Heart left ventricle (tissue), 16 donors: ENCODE measurements at regions not wholly inside any gene's neighbourhood (a gene's known extent, or its start where the extent isn't known, plus 50 kb on each side); places are given as distances from the start of the nearest gene placed in this dataset.

Experiments used
- ATAC-seq, 4 donors: fragments of 200-7000 bp; cut with Tn5 transposase; one replicate each; pipeline ENCODE4 v1.9.1; 2020 to 2022; ENCODE audit warnings: moderate library complexity in 4 of 4, mild to moderate bottlenecking in 3 of 4, moderate number of reproducible peaks in 1 of 4
- DNase-seq, 5 donors: peaks; one replicate each; pipeline ENCODE4 v3.0.0-alpha.2; 2020
- H3K27ac ChIP-seq, 12 donors: fragments of 200-600 bp; sonication (generic) in 4 of 12; one replicate each; pipeline versions ENCODE4 v1.5.0 to v1.8.0; 2016 to 2022; ENCODE audit warnings: mild to moderate bottlenecking in 2 of 12
- H3K27me3 ChIP-seq, 9 donors: fragments of 200-600 bp; sonication (generic) in 2 of 9; one replicate each; pipeline versions ENCODE4 v1.5.1 to v1.8.0; 2016 to 2022; ENCODE audit warnings: mild to moderate bottlenecking in 3 of 9
- H3K36me3 ChIP-seq, 9 donors: fragments of 200-600 bp; sonication (generic) in 2 of 9; one replicate each; pipeline versions ENCODE4 v1.5.0 to v1.8.0; 2018 to 2022; ENCODE audit warnings: mild to moderate bottlenecking in 2 of 9
- H3K4me1 ChIP-seq, 12 donors: fragments of 200-600 bp; sonication (generic) in 4 of 12; one replicate each; pipeline versions ENCODE4 v1.5.0 to v1.8.0; 2016 to 2022; ENCODE audit warnings: mild to moderate bottlenecking in 3 of 12
- H3K4me3 ChIP-seq, 12 donors: fragments of 200-600 bp; sonication (generic) in 4 of 12; one replicate each; pipeline versions ENCODE4 v1.5.0 to v1.8.0; 2017 to 2022; ENCODE audit warnings: mild to moderate bottlenecking in 9 of 12, moderate library complexity in 4 of 12
- H3K9me3 ChIP-seq, 12 donors: fragments of 200-600 bp; sonication (generic) in 4 of 12; one replicate each; pipeline versions ENCODE4 v1.5.0 to v1.8.0; 2016 to 2022; ENCODE audit warnings: mild to moderate bottlenecking in 1 of 12
- POLR2A ChIP-seq, 2 donors: fragments of 450-650 bp; IDR thresholded peaks; one replicate each; pipeline ENCODE4 v1.6.1; 2017; ENCODE audit warnings: antibody characterized with exemption in 2 of 2, mild to moderate bottlenecking in 2 of 2, moderate library complexity in 2 of 2
- WGBS, 4 donors: extraction: QIAGEN DNeasy Blood & Tissue Kit in 2 of 4; methylation state at CpG; one replicate each; pipeline versions ENCODE4 v1.1.5 to v1.1.7; 2013 to 2018; 5-methylcytosine and 5-hydroxymethylcytosine counted together
- intact Hi-C, 10 donors: fragments of 100-400 bp; cut with DNase I; formaldehyde crosslinking; loops; one replicate each; pipeline versions ENCODE4 v1.11.1 to v1.14.2; 2022
- TF ChIP-seq, protein P1 (sequence below), 12 donors: fragments of 200-600 bp; sonication (generic) in 4 of 12; IDR thresholded peaks; one replicate each; pipeline versions ENCODE4 v1.5.0 to v1.8.0; 2018 to 2022; ENCODE audit warnings: antibody characterized with exemption in 12 of 12, mild to moderate bottlenecking in 5 of 12
- donor health status: ischemic (EF 13 %, LVEDD 7.1; RV severe dilation, severe dysfunction).
- donor health status: healthy with polysubstance abuse.
- donor health status: DM: no; HTN: yes; CAD: no.
- donor health status: DM: no; HTN: no; CAD: no.
- donor health status: ischemic (EF 25% LVEDD 6.9; RV normal size, moderate dysfunction).
- donor health status: ischemic (EF 25% LVEDD 5.7; RV mildly dilated, moderate dysfunction).
- donor health status: healthy.
- donor health status: DM: yes; HTN: yes; CAD: no.
- donor health status: ischemic (EF 35%, LVEDD 5.7; RV mildly dilated, moderate dysfunction).
- donor health status: nonischemic (EF 11% LVEDD 7.7; RV severe dilation, severe dysfunction).
- donor health status: DM: yes; HTN: yes; CAD: no.
- donor health status: PGD.
- donor health status: ischemic (EF 29% LVEDD 5.4; RV normal size, mild dysfunction).
- donor health status: nonischemic (EF 23%, LVEDD 6.1; RV moderate dilation, normal function).

DNA sequence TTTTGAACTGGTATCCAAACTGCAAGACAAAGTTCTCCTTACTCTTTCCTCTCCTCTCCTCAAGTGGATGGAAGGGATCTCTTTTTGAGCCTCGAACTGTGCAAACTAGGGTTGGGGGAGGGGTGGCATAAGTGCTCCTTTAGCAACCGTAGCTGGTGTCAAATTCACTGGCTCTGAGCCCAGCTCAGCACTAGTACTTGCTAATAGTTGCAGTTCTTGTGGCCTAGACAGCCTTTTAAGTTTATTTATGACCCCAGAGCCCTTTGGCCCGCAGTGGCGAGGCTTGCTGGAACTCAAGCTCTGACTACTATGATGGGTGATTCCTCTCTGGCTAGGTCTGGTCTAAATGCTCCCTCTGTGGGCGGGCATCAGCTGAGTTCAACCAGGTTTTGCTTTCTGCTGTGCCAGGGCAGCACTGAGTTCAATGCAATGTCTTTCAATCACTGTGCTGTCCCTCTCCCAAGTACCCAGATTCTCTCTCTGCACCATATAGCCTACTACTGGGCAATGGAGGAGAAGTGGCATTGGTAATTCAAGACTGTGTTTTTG is 528.4 kb upstream of the SYT4 start:
- H3K4me1 ChIP-seq = no peaks in the 10 kb centered on the region
- intact Hi-C loops = no loop called here
- no peaks in the 10 kb centered on the region for H3K36me3 ChIP-seq
- ATAC-seq (no peak), DNase-seq (peak in 1 of 5 donors; percentile 22)
- TF ChIP-seq POLR2A (IDR thresholded peaks at IDR 0.05) = no peak
- TF ChIP-seq, protein P1, sequence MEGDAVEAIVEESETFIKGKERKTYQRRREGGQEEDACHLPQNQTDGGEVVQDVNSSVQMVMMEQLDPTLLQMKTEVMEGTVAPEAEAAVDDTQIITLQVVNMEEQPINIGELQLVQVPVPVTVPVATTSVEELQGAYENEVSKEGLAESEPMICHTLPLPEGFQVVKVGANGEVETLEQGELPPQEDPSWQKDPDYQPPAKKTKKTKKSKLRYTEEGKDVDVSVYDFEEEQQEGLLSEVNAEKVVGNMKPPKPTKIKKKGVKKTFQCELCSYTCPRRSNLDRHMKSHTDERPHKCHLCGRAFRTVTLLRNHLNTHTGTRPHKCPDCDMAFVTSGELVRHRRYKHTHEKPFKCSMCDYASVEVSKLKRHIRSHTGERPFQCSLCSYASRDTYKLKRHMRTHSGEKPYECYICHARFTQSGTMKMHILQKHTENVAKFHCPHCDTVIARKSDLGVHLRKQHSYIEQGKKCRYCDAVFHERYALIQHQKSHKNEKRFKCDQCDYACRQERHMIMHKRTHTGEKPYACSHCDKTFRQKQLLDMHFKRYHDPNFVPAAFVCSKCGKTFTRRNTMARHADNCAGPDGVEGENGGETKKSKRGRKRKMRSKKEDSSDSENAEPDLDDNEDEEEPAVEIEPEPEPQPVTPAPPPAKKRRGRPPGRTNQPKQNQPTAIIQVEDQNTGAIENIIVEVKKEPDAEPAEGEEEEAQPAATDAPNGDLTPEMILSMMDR (IDR thresholded peaks at IDR 0.05) = no peak
- peaks cover 0 to 30% (median 6%) of the 10 kb centered on the region in 12 donors for H3K9me3 ChIP-seq
- no peak overlapping the region for H3K4me3 ChIP-seq
- H3K27me3 ChIP-seq = no peaks in the 10 kb centered on the region
- 49 to 65% (median 51%) methylated on average over 5 of the region's 5 CpGs for WGBS, 4 donors
- H3K27ac ChIP-seq = no peak overlapping the region

DNA sequence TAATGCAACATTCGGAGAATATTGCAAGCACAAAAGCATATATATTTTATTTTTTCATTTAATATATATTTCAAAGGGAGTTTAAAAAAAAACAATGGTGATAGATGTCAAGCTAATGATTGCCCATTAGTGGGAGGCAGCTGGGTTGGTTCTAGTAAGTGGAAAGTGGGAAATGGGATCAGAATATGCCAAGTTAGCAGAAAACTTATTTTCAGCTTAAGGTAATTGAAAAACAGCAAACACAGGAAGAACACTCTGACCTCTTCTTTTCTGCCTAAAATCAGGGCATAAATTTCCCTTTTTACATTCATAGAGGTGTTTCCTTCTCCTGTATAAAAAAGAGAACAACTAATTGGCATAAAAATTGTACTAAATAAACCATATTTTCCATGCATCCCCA is 535.3 kb upstream of the SYT4 start:
- no peak overlapping the region for H3K27ac ChIP-seq
- DNase-seq (no peak), ATAC-seq (no peak)
- H3K4me3 ChIP-seq = no peak overlapping the region
- WGBS, 4 donors = 94 to 99% (median 96%) methylated on average over 1 of the region's 1 CpG
- intact Hi-C loops = no loop called here
- H3K4me1 ChIP-seq = no peaks in the 10 kb centered on the region
- H3K9me3 ChIP-seq = peaks cover 0 to 20% (median 5%) of the 10 kb centered on the region in 12 donors
- no peak for TF ChIP-seq POLR2A (IDR thresholded peaks at IDR 0.05)
- TF ChIP-seq, protein P1 (IDR thresholded peaks at IDR 0.05) = no peak
- no peaks in the 10 kb centered on the region for H3K27me3 ChIP-seq
- no peaks in the 10 kb centered on the region for H3K36me3 ChIP-seq

DNA sequence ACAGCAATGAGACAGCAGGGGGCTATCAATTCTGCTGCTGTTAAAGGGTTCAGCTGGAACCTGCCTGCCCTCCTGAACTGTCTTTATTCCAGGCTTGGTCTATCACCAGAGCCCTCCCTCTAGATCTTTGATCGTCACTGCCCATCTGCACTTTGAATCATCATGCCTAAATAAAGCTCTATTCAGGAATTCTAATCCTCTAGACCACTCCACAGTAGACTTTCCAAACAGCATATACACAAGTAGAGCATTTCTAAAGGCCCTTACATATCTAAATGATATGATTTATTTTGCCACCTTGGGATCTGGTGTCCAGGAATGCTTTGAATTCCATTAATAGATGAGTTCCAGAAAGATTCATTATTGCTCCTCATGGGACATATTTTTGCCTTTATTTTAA is 542.1 kb upstream of the SYT4 start:
- no peak overlapping the region for H3K4me3 ChIP-seq
- intact Hi-C loops = no loop called here
- peaks cover 0 to 20% (median 5%) of the 10 kb centered on the region in 12 donors for H3K9me3 ChIP-seq
- ATAC-seq (no peak), DNase-seq (no peak)
- no peak overlapping the region for H3K27ac ChIP-seq
- peaks cover 0 to 4% (median 0%) of the 10 kb centered on the region in 9 donors for H3K27me3 ChIP-seq
- no peaks in the 10 kb centered on the region for H3K4me1 ChIP-seq
- H3K36me3 ChIP-seq = no peaks in the 10 kb centered on the region
- no peak for TF ChIP-seq POLR2A (IDR thresholded peaks at IDR 0.05)
- TF ChIP-seq, protein P1 (IDR thresholded peaks at IDR 0.05) = no peak
- WGBS, 4 donors = 26 to 50% (median 39%) methylated on average over 1 of the region's 1 CpG

DNA sequence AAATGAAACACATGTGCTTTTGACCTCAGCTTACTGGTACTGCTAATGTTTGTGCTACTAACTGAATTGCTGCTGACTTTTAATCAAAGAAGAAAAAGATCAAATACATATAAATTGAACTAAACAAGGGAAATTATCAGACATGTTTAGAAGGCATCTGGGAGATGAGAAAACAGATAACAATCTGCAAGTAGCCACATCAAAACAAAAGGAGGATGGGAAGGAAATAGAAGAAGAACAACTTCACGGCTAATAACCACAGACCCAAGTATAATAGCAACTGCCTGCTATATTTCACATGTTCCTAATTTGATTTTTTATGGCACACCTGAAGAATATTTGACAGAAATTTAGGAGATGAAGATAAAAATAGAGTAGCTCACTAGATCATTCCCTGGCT is 542.6 kb upstream of the SYT4 start:
- no peak for DNase-seq
- intact Hi-C loops = no loop called here
- Histone ChIP-seq H3K4me3 (no peak overlapping the region), H3K27ac (no peak overlapping the region), H3K27me3 (peaks cover 0 to 4% (median 0%) of the 10 kb centered on the region in 9 donors), H3K4me1 (no peaks in the 10 kb centered on the region), H3K9me3 (peaks cover 0 to 20% (median 5%) of the 10 kb centered on the region in 12 donors), H3K36me3 (no peaks in the 10 kb centered on the region)
- TF ChIP-seq POLR2A (IDR thresholded peaks at IDR 0.05) = no peak
- TF ChIP-seq, protein P1 (IDR thresholded peaks at IDR 0.05) = no peak
- ATAC-seq = no peak
- 54 to 90% (median 75%) methylated on average over 1 of the region's 1 CpG for WGBS, 4 donors
